Adrenal gland (tissue), 5 donors: ENCODE measurements at regions not wholly inside any gene's neighbourhood (a gene's known extent, or its start where the extent isn't known, plus 50 kb on each side); places are given as distances from the start of the nearest gene placed in this dataset.

Source experiments
- CTCF ChIP-seq, 6 experiments: fragments of 450-650 bp in 4 of 6; fragments of 200-600 bp in 2 of 6; sonication (generic) in 1 of 6; IDR thresholded peaks; 1 replicate in 5 of 6; 2 replicates in 1 of 6; pipeline versions ENCODE4 v1.5.1 to v1.8.0; 2016 to 2021; ENCODE audit warnings: antibody characterized with exemption in 6 of 6, mild to moderate bottlenecking in 2 of 6, moderate library complexity in 1 of 6
- POLR2A ChIP-seq, 2 donors: fragments of 450-650 bp; IDR thresholded peaks; one replicate each; pipeline ENCODE4 v1.6.1; 2017; ENCODE audit warnings: antibody characterized with exemption in 2 of 2, mild to moderate bottlenecking in 2 of 2, moderate library complexity in 1 of 2
- donor health status: DM: no; HTN: no; CAD: no.

- no peak for TF ChIP-seq CTCF (IDR thresholded peaks at IDR 0.05)
- TF ChIP-seq POLR2A (IDR thresholded peaks at IDR 0.05): no peak
These were observed 1291.9 kb upstream of the TENM3 start for GRCh38 chr4:180951312-180951711.
